Body of pancreas (tissue), 4 donors: ENCODE measurements at regions not wholly inside any gene's neighbourhood (a gene's known extent, or its start where the extent isn't known, plus 50 kb on each side); places are given as distances from the start of the nearest gene placed in this dataset.

ENCODE experiments used
- CTCF ChIP-seq, 7 experiments: fragments of 450-650 bp in 4 of 7; fragments of 200-600 bp in 3 of 7; sonication (generic) in 3 of 7; IDR thresholded peaks; one replicate each; pipeline ENCODE4 v1.5.1; 2016 to 2019; ENCODE audit warnings: antibody characterized with exemption in 7 of 7
- POLR2A ChIP-seq, 3 donors: fragments of 450-650 bp; IDR thresholded peaks; one replicate each; pipeline ENCODE4 v1.6.1; 2016; ENCODE audit warnings: antibody characterized with exemption in 3 of 3, mild to moderate bottlenecking in 2 of 3

GRCh38 chr14:61139006-61139599 is 142.0 kb downstream of the TMEM30B start:
- TF ChIP-seq CTCF (IDR thresholded peaks at IDR 0.05) (no peak), POLR2A (IDR thresholded peaks at IDR 0.05) (no peak)
